ENCODE measurements at regions not wholly inside any gene's neighbourhood (a gene's known extent, or its start where the extent isn't known, plus 50 kb on each side); places are given as distances from the start of the nearest gene placed in this dataset.

DNA sequence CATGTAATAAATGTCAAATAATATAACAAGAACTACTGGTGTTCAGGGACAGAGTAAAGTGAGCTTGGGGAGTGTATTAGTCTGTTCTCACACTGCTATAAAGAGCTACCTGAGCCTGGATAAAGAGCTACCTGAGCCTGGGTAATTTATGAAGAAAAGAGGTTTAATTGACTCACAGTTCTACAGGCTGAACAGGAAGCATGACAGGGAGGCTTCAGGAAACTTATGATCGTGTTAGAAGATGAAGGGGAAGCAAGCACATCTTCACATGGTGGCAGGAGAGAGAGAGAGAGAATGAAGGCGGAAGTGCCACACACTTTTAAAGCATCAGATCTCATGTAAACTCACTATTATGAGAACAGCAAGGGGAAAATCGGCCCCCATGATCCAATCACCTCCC lies 205.9 kb downstream of the CTH start:
- H3K4me2 ChIP-seq (ENCODE audit: low read length) = no peak overlapping the region
- no peak overlapping the region for H2AFZ ChIP-seq (ENCODE audit: low read depth, low read length, poor library complexity, severe bottlenecking)
- H3K9me3 ChIP-seq (ENCODE audit: control insufficient read depth in 1 of 2, insufficient read depth in 1 of 2, low read depth in 1 of 2, low read length in 2 of 2) = no peaks in the 10 kb centered on the region
- no peaks in the 10 kb centered on the region for H3K4me1 ChIP-seq (ENCODE audit: control insufficient read depth in 1 of 2, insufficient read depth in 2 of 2, low read length in 2 of 2)
- ChIA-PET RAD21 (ENCODE audit: low non-redundant PET in 1 of 2, low total read pairs in 2 of 2, uncharacterized antibody in 2 of 2, unreplicated experiment in 2 of 2) (no interaction called here), POLR2A (no interaction called here), CTCF (no interaction called here)
- H4K20me1 ChIP-seq (ENCODE audit: insufficient read depth) = no peaks in the 10 kb centered on the region
- no peak overlapping the region for H3K4me3 ChIP-seq (replicated peaks in 1 of 2; ENCODE audit: low read depth in 1 of 2, low read length in 2 of 2)
- no peak overlapping the region for H3K9ac ChIP-seq (ENCODE audit: low read length)
- DNase-seq (ENCODE audit: low read depth, low spot score) = no peak
- BruUV-seq (replicated peaks) = no TSS peak
- H3K36me3 ChIP-seq (ENCODE audit: control insufficient read depth in 1 of 2, insufficient read depth in 2 of 2, low read length in 2 of 2) = no peaks in the 10 kb centered on the region
- H3K9me2 ChIP-seq (ENCODE audit: insufficient read depth) = no peaks in the 10 kb centered on the region
- no peaks in the 10 kb centered on the region for H3K79me2 ChIP-seq (ENCODE audit: insufficient read depth, low read length)
- intact Hi-C loops (cut with micrococcal nuclease) = no loop called here
- ATAC-seq = no peak
- H3K27me3 ChIP-seq (ENCODE audit: insufficient read depth, low read length) = peaks cover 19% of the 10 kb centered on the region; the same call in 1 of the 2 replicates
- no peak overlapping the region for H3K27ac ChIP-seq (ENCODE audit: low read depth, low read length)
- TF ChIP-seq TCF7L2 (IDR thresholded peaks at IDR 0.05; ENCODE audit: borderline replicate concordance, extremely low read depth, insufficient read depth, insufficient read length) (no peak), POLR2AphosphoS5 (IDR thresholded peaks at IDR 0.05; ENCODE audit: low read depth, low read length) (no peak), ZFX (IDR thresholded peaks at IDR 0.05) (no peak), SP1 (IDR thresholded peaks at IDR 0.05; ENCODE audit: low read depth) (no peak), FOSL1 (IDR thresholded peaks at IDR 0.05; ENCODE audit: low read depth) (no peak)
- TF ChIP-seq, protein P1, sequence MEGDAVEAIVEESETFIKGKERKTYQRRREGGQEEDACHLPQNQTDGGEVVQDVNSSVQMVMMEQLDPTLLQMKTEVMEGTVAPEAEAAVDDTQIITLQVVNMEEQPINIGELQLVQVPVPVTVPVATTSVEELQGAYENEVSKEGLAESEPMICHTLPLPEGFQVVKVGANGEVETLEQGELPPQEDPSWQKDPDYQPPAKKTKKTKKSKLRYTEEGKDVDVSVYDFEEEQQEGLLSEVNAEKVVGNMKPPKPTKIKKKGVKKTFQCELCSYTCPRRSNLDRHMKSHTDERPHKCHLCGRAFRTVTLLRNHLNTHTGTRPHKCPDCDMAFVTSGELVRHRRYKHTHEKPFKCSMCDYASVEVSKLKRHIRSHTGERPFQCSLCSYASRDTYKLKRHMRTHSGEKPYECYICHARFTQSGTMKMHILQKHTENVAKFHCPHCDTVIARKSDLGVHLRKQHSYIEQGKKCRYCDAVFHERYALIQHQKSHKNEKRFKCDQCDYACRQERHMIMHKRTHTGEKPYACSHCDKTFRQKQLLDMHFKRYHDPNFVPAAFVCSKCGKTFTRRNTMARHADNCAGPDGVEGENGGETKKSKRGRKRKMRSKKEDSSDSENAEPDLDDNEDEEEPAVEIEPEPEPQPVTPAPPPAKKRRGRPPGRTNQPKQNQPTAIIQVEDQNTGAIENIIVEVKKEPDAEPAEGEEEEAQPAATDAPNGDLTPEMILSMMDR (IDR thresholded peaks at IDR 0.05 in 2 of 3, conservative IDR thresholded peaks at IDR 0.05 in 1 of 3; ENCODE audit: borderline replicate concordance in 1 of 3, insufficient read depth in 1 of 3, low read depth in 2 of 3, low read length in 2 of 3) = no peak

DNA sequence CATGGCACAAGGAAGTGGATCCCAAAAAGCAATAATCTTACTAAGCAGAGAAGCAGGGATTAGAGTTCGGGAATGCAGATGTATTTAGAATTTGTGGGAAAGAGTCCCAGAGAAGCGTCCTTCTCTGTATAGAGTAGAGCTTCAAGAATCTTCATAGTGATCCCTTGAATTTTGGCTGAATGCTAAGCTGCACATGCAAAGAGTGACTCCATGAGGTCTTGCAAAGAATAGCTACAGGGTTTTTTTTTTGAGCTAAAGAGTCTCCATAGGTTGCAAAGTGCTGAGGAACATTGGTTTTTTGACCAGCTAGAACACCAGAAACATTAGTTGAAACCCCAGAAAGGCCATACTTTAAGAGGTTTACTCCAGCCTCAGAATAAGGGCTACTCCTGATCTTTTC lies 206.7 kb downstream of the CTH start:
- Histone ChIP-seq H3K27ac (ENCODE audit: low read depth, low read length) (no peak overlapping the region), H3K36me3 (ENCODE audit: control insufficient read depth in 1 of 2, insufficient read depth in 2 of 2, low read length in 2 of 2) (no peaks in the 10 kb centered on the region), H3K9ac (ENCODE audit: low read length) (no peak overlapping the region), H3K4me3 (replicated peaks in 1 of 2; ENCODE audit: low read depth in 1 of 2, low read length in 2 of 2) (no peak overlapping the region), H2AFZ (ENCODE audit: low read depth, low read length, poor library complexity, severe bottlenecking) (no peak overlapping the region), H3K9me2 (ENCODE audit: insufficient read depth) (no peaks in the 10 kb centered on the region), H3K9me3 (ENCODE audit: control insufficient read depth in 1 of 2, insufficient read depth in 1 of 2, low read depth in 1 of 2, low read length in 2 of 2) (no peaks in the 10 kb centered on the region), H3K4me2 (ENCODE audit: low read length) (no peak overlapping the region), H3K79me2 (ENCODE audit: insufficient read depth, low read length) (no peaks in the 10 kb centered on the region), H3K4me1 (ENCODE audit: control insufficient read depth in 1 of 2, insufficient read depth in 2 of 2, low read length in 2 of 2) (no peaks in the 10 kb centered on the region), H4K20me1 (ENCODE audit: insufficient read depth) (no peaks in the 10 kb centered on the region), H3K27me3 (ENCODE audit: insufficient read depth, low read length) (peaks cover 19% of the 10 kb centered on the region; the same call in 1 of the 2 replicates)
- no peak for DNase-seq (ENCODE audit: low read depth, low spot score)
- TF ChIP-seq ATF3 (IDR thresholded peaks at IDR 0.05) (no peak), RAD21 (IDR thresholded peaks at IDR 0.05; ENCODE audit: low read depth) (peak; percentile 13; the same call in 1 of the 2 replicates)
- ChIA-PET CTCF (interaction anchor here (1.1 kb wide), 1 partner anchor 90 kb away, joined by 7 read pairs; no protein-coding TSS in a partner anchor), POLR2A (no interaction called here), RAD21 (ENCODE audit: low non-redundant PET in 1 of 2, low total read pairs in 2 of 2, uncharacterized antibody in 2 of 2, unreplicated experiment in 2 of 2) (no interaction called here)
- ATAC-seq = no peak
- intact Hi-C loops (cut with micrococcal nuclease) = no loop called here
- no TSS peak for BruUV-seq (replicated peaks)

All from HCT116 (cell line).